Umbilical cord (tissue), 1 donor: ENCODE measurements at regions not wholly inside any gene's neighbourhood (a gene's known extent, or its start where the extent isn't known, plus 50 kb on each side); places are given as distances from the start of the nearest gene placed in this dataset.
A peak's percentile ranks its signal among the peaks of the same experiment; 100 is the strongest.

Source experiments
- DNase-seq: peaks from one replicate; pipeline ENCODE4 v3.0.0-alpha.2; 2015; ENCODE audit warnings: low spot score

GRCh38 chr2:240357641-240358012 is 77.8 kb upstream of the GPC1 start:
- DNase-seq, result no peak

GRCh38 chr2:240358080-240358479 is 77.4 kb upstream of the GPC1 start:
- DNase-seq, result no peak

GRCh38 chr2:240358821-240359397 is 76.6 kb upstream of the GPC1 start:
- no peak for DNase-seq

GRCh38 chr2:240359695-240360094 is 75.8 kb upstream of the GPC1 start:
- no peak for DNase-seq

- DNase-seq, result no peak
These were observed 74.6 kb upstream of the GPC1 start for GRCh38 chr2:240360645-240361475.

- no peak for DNase-seq
These were observed 73.2 kb upstream of the GPC1 start for GRCh38 chr2:240362216-240362755.

GRCh38 chr2:240362826-240363745 is 72.4 kb upstream of the GPC1 start:
- DNase-seq, result no peak

- DNase-seq, result no peak
These were observed 71.5 kb upstream of the GPC1 start for GRCh38 chr2:240363746-240364581.

- no peak for DNase-seq
These were observed 70.9 kb upstream of the GPC1 start for GRCh38 chr2:240364582-240364960.

GRCh38 chr2:240364961-240365775 is 70.3 kb upstream of the GPC1 start:
- no peak for DNase-seq

GRCh38 chr2:240365971-240366471 is 69.4 kb upstream of the GPC1 start:
- DNase-seq, result no peak

- DNase-seq, result no peak
These were observed 68.6 kb upstream of the GPC1 start for GRCh38 chr2:240366901-240367300.

- DNase-seq, result no peak
These were observed 67.7 kb upstream of the GPC1 start for GRCh38 chr2:240367721-240368120.

GRCh38 chr2:240368781-240369331 is 66.6 kb upstream of the GPC1 start:
- DNase-seq, result no peak

GRCh38 chr2:240369335-240369734 is 66.1 kb upstream of the GPC1 start:
- DNase-seq, result no peak

- DNase-seq, result peak; percentile 94
These were observed 65.5 kb upstream of the GPC1 start for GRCh38 chr2:240369801-240370585.

GRCh38 chr2:240371129-240372000 is 64.1 kb upstream of the GPC1 start:
- peak; percentile 85 for DNase-seq

- peak; percentile 85 for DNase-seq
These were observed 63.4 kb upstream of the GPC1 start for GRCh38 chr2:240372101-240372500.
